GM12892 (cell line): ENCODE measurements at regions not wholly inside any gene's neighbourhood (a gene's known extent, or its start where the extent isn't known, plus 50 kb on each side); places are given as distances from the start of the nearest gene placed in this dataset.

Experiments
- POLR2A ChIP-seq: IDR thresholded peaks from 2 replicates; pipeline ENCODE4 v1.6.1; 2011; ENCODE audit warnings: low read depth, low read length, control low read depth
- POLR2AphosphoS5 ChIP-seq: IDR thresholded peaks from 2 replicates; pipeline ENCODE4 v1.6.1; 2011; ENCODE audit warnings: low read depth, low read length, control low read depth
- TAF1 ChIP-seq: IDR thresholded peaks from 2 replicates; pipeline ENCODE4 v1.6.1; 2011; ENCODE audit warnings: low read depth, mild to moderate bottlenecking, control low read depth, low read length, borderline replicate concordance

- TF ChIP-seq POLR2AphosphoS5 = no peak
- no peak for TF ChIP-seq TAF1
- no peak for TF ChIP-seq POLR2A
These were observed 212.9 kb upstream of the GRID2 start for GRCh38 chr4:92090887-92091286.
